Stomach (tissue), 4 donors: ENCODE measurements at regions not wholly inside any gene's neighbourhood (a gene's known extent, or its start where the extent isn't known, plus 50 kb on each side); places are given as distances from the start of the nearest gene placed in this dataset.

Experiments used
- POLR2A ChIP-seq, 4 donors: fragments of 450-650 bp; IDR thresholded peaks; one replicate each; pipeline ENCODE4 v1.6.1; 2016; ENCODE audit warnings: antibody characterized with exemption in 4 of 4, control low read depth in 2 of 4, mild to moderate bottlenecking in 1 of 4, moderate library complexity in 1 of 4
- POLR2AphosphoS5 ChIP-seq, 3 donors: sonication (generic); formaldehyde crosslinking; IDR thresholded peaks; one replicate each; pipeline ENCODE4 v1.6.1; 2016; ENCODE audit warnings: antibody characterized with exemption in 3 of 3
- TF ChIP-seq, protein P1 (sequence below), 7 experiments: fragments of 450-650 bp in 4 of 7; fragments of 200-600 bp in 3 of 7; sonication (generic) in 3 of 7; IDR thresholded peaks; one replicate each; pipeline ENCODE4 v1.5.1; 2016 to 2019; ENCODE audit warnings: antibody characterized with exemption in 7 of 7, control low read depth in 2 of 7, mild to moderate bottlenecking in 1 of 7

DNA sequence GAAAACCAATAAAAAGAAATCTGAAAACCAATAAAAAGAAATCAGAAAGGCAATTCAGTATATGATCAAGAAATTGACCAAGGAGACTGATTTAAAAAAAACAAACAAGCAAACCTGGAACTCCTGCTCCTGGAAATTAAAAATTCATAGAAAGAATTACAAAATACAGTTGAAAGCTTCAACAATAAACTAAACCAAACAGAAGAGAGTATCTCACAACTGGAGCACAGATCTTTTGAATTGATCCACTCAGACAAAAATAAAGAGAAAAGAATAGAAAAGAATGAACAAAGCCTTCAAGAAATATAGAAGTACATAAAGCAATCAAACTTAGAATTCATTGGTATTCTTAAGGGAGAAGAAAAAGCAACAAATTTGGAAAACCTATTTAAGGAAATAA, 271.4 kb downstream of the MBNL1 start:
- TF ChIP-seq, protein P1, sequence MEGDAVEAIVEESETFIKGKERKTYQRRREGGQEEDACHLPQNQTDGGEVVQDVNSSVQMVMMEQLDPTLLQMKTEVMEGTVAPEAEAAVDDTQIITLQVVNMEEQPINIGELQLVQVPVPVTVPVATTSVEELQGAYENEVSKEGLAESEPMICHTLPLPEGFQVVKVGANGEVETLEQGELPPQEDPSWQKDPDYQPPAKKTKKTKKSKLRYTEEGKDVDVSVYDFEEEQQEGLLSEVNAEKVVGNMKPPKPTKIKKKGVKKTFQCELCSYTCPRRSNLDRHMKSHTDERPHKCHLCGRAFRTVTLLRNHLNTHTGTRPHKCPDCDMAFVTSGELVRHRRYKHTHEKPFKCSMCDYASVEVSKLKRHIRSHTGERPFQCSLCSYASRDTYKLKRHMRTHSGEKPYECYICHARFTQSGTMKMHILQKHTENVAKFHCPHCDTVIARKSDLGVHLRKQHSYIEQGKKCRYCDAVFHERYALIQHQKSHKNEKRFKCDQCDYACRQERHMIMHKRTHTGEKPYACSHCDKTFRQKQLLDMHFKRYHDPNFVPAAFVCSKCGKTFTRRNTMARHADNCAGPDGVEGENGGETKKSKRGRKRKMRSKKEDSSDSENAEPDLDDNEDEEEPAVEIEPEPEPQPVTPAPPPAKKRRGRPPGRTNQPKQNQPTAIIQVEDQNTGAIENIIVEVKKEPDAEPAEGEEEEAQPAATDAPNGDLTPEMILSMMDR (IDR thresholded peaks at IDR 0.05) = no peak
- TF ChIP-seq POLR2AphosphoS5 (IDR thresholded peaks at IDR 0.05) (no peak), POLR2A (IDR thresholded peaks at IDR 0.05) (no peak)
